ENCODE measurements at regions not wholly inside any gene's neighbourhood (a gene's known extent, or its start where the extent isn't known, plus 50 kb on each side); places are given as distances from the start of the nearest gene placed in this dataset.
"Not testable (repeated sequence)": the region's sequence is repeated elsewhere in the genome, so short reads cannot be mapped to it uniquely, and the experiment has no call there.

GRCh38 chr10:85098835-85099521 lies 770.6 kb downstream of the CCSER2 start:
- H3K9ac ChIP-seq (ENCODE audit: low read length in 5 of 5) = no peak overlapping the region
- H3K4me3 ChIP-seq (ENCODE audit: low read depth in 1 of 5, low read length in 5 of 5) = no peak overlapping the region
- H3K4me1 ChIP-seq (ENCODE audit: control insufficient read depth in 5 of 5, insufficient read depth in 5 of 5, low read length in 5 of 5) = no peaks in the 10 kb centered on the region
- no peak overlapping the region for H3K27ac ChIP-seq (ENCODE audit: low read depth, low read length)
- H3K27me3 ChIP-seq (ENCODE audit: control insufficient read depth in 5 of 5, insufficient read depth in 4 of 5, low read length in 5 of 5) = no peaks in the 10 kb centered on the region
- H3K36me3 ChIP-seq (ENCODE audit: control insufficient read depth in 5 of 5, insufficient read depth in 5 of 5, low read length in 5 of 5) = no peaks in the 10 kb centered on the region
- peaks cover 0 to 3% (median 0%) of the 10 kb centered on the region in 5 donors for H3K9me3 ChIP-seq (ENCODE audit: control insufficient read depth in 5 of 5, low read length in 5 of 5)

- H3K27me3 ChIP-seq (ENCODE audit: control insufficient read depth in 5 of 5, insufficient read depth in 4 of 5, low read length in 5 of 5) = peaks cover 0 to 3% (median 0%) of the 10 kb centered on the region in 5 donors
- H3K4me3 ChIP-seq (ENCODE audit: low read depth in 1 of 5, low read length in 5 of 5) = no peak overlapping the region
- no peaks in the 10 kb centered on the region for H3K36me3 ChIP-seq (ENCODE audit: control insufficient read depth in 5 of 5, insufficient read depth in 5 of 5, low read length in 5 of 5)
- no peak overlapping the region for H3K27ac ChIP-seq (ENCODE audit: low read depth, low read length)
- no peaks in the 10 kb centered on the region for H3K4me1 ChIP-seq (ENCODE audit: control insufficient read depth in 5 of 5, insufficient read depth in 5 of 5, low read length in 5 of 5)
- H3K9ac ChIP-seq (ENCODE audit: low read length in 5 of 5) = no peak overlapping the region
- peaks cover 0 to 3% (median 0%) of the 10 kb centered on the region in 5 donors for H3K9me3 ChIP-seq (ENCODE audit: control insufficient read depth in 5 of 5, low read length in 5 of 5)
These were observed 772.1 kb downstream of the CCSER2 start for GRCh38 chr10:85100495-85100894.

- peaks cover 0 to 3% (median 0%) of the 10 kb centered on the region in 5 donors for H3K9me3 ChIP-seq (ENCODE audit: control insufficient read depth in 5 of 5, low read length in 5 of 5)
- peaks cover 0 to 3% (median 0%) of the 10 kb centered on the region in 5 donors for H3K27me3 ChIP-seq (ENCODE audit: control insufficient read depth in 5 of 5, insufficient read depth in 4 of 5, low read length in 5 of 5)
- no peak overlapping the region for H3K4me3 ChIP-seq (ENCODE audit: low read depth in 1 of 5, low read length in 5 of 5)
- no peaks in the 10 kb centered on the region for H3K4me1 ChIP-seq (ENCODE audit: control insufficient read depth in 5 of 5, insufficient read depth in 5 of 5, low read length in 5 of 5)
- H3K9ac ChIP-seq (ENCODE audit: low read length in 5 of 5) = no peak overlapping the region
- H3K27ac ChIP-seq (ENCODE audit: low read depth, low read length) = no peak overlapping the region
- H3K36me3 ChIP-seq (ENCODE audit: control insufficient read depth in 5 of 5, insufficient read depth in 5 of 5, low read length in 5 of 5) = no peaks in the 10 kb centered on the region
These were observed 777.3 kb downstream of the CCSER2 start for GRCh38 chr10:85105614-85106255.

DNA sequence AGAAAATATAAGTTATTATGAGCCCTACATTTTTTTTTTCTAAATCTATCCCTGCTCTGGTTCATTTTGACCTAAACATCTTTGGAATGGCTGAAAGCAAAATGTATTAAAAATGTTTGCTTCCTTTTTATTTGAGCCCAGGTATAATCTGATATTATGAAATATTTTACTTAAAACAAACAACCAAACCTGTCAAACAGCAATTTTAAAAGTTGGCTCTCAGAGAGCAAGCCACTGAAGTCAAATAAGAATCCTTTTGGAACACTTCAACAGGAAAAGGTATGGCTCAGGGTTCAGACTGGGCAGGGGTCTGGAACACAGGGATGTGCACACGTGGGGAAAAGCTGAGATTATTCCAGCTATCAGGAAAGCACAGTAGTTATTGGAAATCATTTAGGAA lies 782.9 kb downstream of the CCSER2 start:
- Histone ChIP-seq H3K27me3 (ENCODE audit: control insufficient read depth in 5 of 5, insufficient read depth in 4 of 5, low read length in 5 of 5) (no peaks in the 10 kb centered on the region), H3K36me3 (ENCODE audit: control insufficient read depth in 5 of 5, insufficient read depth in 5 of 5, low read length in 5 of 5) (no peaks in the 10 kb centered on the region), H3K4me1 (ENCODE audit: control insufficient read depth in 5 of 5, insufficient read depth in 5 of 5, low read length in 5 of 5) (no peaks in the 10 kb centered on the region), H3K4me3 (ENCODE audit: low read depth in 1 of 5, low read length in 5 of 5) (no peak overlapping the region), H3K27ac (ENCODE audit: low read depth, low read length) (no peak overlapping the region), H3K9me3 (ENCODE audit: control insufficient read depth in 5 of 5, low read length in 5 of 5) (no peaks in the 10 kb centered on the region), H3K9ac (ENCODE audit: low read length in 5 of 5) (no peak overlapping the region)

GRCh38 chr10:85124603-85125051 lies 796.2 kb downstream of the CCSER2 start:
- no peaks in the 10 kb centered on the region for H3K27me3 ChIP-seq (ENCODE audit: control insufficient read depth in 5 of 5, insufficient read depth in 4 of 5, low read length in 5 of 5)
- H3K9ac ChIP-seq (ENCODE audit: low read length in 5 of 5) = no peak overlapping the region
- H3K4me3 ChIP-seq (ENCODE audit: low read depth in 1 of 5, low read length in 5 of 5) = no peak overlapping the region
- no peaks in the 10 kb centered on the region for H3K4me1 ChIP-seq (ENCODE audit: control insufficient read depth in 5 of 5, insufficient read depth in 5 of 5, low read length in 5 of 5)
- H3K36me3 ChIP-seq (ENCODE audit: control insufficient read depth in 5 of 5, insufficient read depth in 5 of 5, low read length in 5 of 5) = no peaks in the 10 kb centered on the region
- peaks cover 0 to 8% (median 0%) of the 10 kb centered on the region in 5 donors for H3K9me3 ChIP-seq (ENCODE audit: control insufficient read depth in 5 of 5, low read length in 5 of 5)
- no peak overlapping the region for H3K27ac ChIP-seq (ENCODE audit: low read depth, low read length)

DNA sequence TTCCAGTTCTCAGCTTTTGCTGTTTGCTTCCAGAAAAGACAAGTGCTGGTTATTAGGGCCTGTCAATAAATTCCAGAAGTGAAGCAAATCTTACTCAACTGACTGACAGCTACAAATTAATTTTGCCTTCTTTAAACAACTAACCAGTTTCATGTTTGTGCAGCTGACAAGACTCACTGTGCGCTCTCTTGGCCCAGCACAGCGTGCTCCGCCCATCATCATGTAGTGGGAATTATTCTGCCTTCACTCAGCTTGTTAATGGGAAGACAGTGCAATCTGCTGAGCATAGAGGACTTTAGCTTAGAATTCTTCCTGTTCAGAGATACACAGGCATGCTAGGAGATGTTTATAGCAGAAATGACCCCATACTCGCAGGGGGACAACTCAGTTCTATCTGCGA lies 808.9 kb downstream of the CCSER2 start:
- Histone ChIP-seq H3K36me3 (ENCODE audit: control insufficient read depth in 5 of 5, insufficient read depth in 5 of 5, low read length in 5 of 5) (no peaks in the 10 kb centered on the region), H3K4me1 (ENCODE audit: control insufficient read depth in 5 of 5, insufficient read depth in 5 of 5, low read length in 5 of 5) (no peaks in the 10 kb centered on the region), H3K9me3 (ENCODE audit: control insufficient read depth in 5 of 5, low read length in 5 of 5) (no peaks in the 10 kb centered on the region), H3K27me3 (ENCODE audit: control insufficient read depth in 5 of 5, insufficient read depth in 4 of 5, low read length in 5 of 5) (no peaks in the 10 kb centered on the region), H3K27ac (ENCODE audit: low read depth, low read length) (no peak overlapping the region), H3K4me3 (ENCODE audit: low read depth in 1 of 5, low read length in 5 of 5) (no peak overlapping the region), H3K9ac (ENCODE audit: low read length in 5 of 5) (no peak overlapping the region)

DNA sequence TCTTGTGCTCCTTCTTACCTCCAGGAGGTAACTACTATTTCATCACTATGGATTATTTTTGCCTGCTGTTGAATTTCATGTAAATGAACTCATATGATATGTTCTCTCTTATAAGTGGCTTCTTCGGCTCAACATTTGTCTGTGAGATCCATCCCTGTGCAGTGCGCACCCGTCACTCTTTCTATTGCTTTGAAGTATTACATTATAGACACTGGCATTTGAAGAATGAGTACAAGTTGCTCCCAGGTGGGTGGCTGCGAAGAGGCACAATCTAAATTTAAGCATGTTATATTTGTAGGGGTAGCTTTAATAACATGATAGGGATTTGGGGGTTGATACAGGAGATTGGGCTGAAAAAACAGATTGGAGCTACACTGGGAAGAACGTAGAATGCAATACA lies 809.7 kb downstream of the CCSER2 start:
- Histone ChIP-seq H3K9ac (ENCODE audit: low read length in 5 of 5) (no peak overlapping the region), H3K27me3 (ENCODE audit: control insufficient read depth in 5 of 5, insufficient read depth in 4 of 5, low read length in 5 of 5) (no peaks in the 10 kb centered on the region), H3K4me1 (ENCODE audit: control insufficient read depth in 5 of 5, insufficient read depth in 5 of 5, low read length in 5 of 5) (no peaks in the 10 kb centered on the region), H3K36me3 (ENCODE audit: control insufficient read depth in 5 of 5, insufficient read depth in 5 of 5, low read length in 5 of 5) (no peaks in the 10 kb centered on the region), H3K9me3 (ENCODE audit: control insufficient read depth in 5 of 5, low read length in 5 of 5) (no peaks in the 10 kb centered on the region), H3K27ac (ENCODE audit: low read depth, low read length) (no peak overlapping the region), H3K4me3 (ENCODE audit: low read depth in 1 of 5, low read length in 5 of 5) (no peak overlapping the region)

- no peak overlapping the region for H3K27ac ChIP-seq (ENCODE audit: low read depth, low read length)
- no peaks in the 10 kb centered on the region for H3K9me3 ChIP-seq (ENCODE audit: control insufficient read depth in 5 of 5, low read length in 5 of 5)
- no peaks in the 10 kb centered on the region for H3K36me3 ChIP-seq (ENCODE audit: control insufficient read depth in 5 of 5, insufficient read depth in 5 of 5, low read length in 5 of 5)
- no peaks in the 10 kb centered on the region for H3K27me3 ChIP-seq (ENCODE audit: control insufficient read depth in 5 of 5, insufficient read depth in 4 of 5, low read length in 5 of 5)
- H3K4me1 ChIP-seq (ENCODE audit: control insufficient read depth in 5 of 5, insufficient read depth in 5 of 5, low read length in 5 of 5) = no peaks in the 10 kb centered on the region
- H3K9ac ChIP-seq (ENCODE audit: low read length in 5 of 5) = no peak overlapping the region
- H3K4me3 ChIP-seq (ENCODE audit: low read depth in 1 of 5, low read length in 5 of 5) = no peak overlapping the region
These were observed 810.7 kb downstream of the CCSER2 start for GRCh38 chr10:85139124-85139523.

DNA sequence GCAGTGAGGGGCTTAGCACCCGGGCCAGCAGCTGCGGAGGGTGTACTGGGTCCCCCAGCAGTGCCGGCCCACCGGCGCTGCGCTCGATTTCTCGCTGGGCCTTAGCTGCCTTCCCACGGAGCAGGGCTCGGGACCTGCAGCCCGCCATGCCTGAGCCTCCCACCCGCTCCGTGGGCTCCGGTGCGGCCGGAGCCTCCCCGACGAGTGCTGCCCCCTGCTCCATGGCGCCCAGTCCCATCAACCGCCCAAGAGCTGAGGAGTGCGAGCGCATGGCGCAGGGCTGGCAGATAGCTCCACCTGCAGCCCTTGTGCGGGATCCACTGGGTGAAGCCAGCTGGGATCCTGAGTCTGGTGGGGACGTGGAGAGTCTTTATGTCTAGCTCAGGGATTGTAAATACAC lies 813.1 kb downstream of the CCSER2 start:
- H3K27ac ChIP-seq (ENCODE audit: low read depth, low read length); H3K27me3 ChIP-seq (ENCODE audit: control insufficient read depth in 5 of 5, insufficient read depth in 4 of 5, low read length in 5 of 5); H3K4me3 ChIP-seq (ENCODE audit: low read depth in 1 of 5, low read length in 5 of 5); H3K9me3 ChIP-seq (ENCODE audit: control insufficient read depth in 5 of 5, low read length in 5 of 5); H3K36me3 ChIP-seq (ENCODE audit: control insufficient read depth in 5 of 5, insufficient read depth in 5 of 5, low read length in 5 of 5); H3K9ac ChIP-seq (ENCODE audit: low read length in 5 of 5); H3K4me1 ChIP-seq (ENCODE audit: control insufficient read depth in 5 of 5, insufficient read depth in 5 of 5, low read length in 5 of 5): not testable (repeated sequence)

GRCh38 chr10:85145966-85146365 lies 817.6 kb downstream of the CCSER2 start:
- H3K27ac ChIP-seq (ENCODE audit: low read depth, low read length) = no peak overlapping the region
- peaks cover 0 to 2% (median 0%) of the 10 kb centered on the region in 5 donors for H3K9me3 ChIP-seq (ENCODE audit: control insufficient read depth in 5 of 5, low read length in 5 of 5)
- H3K9ac ChIP-seq (ENCODE audit: low read length in 5 of 5) = no peak overlapping the region
- peaks cover 0 to 4% (median 0%) of the 10 kb centered on the region in 5 donors for H3K27me3 ChIP-seq (ENCODE audit: control insufficient read depth in 5 of 5, insufficient read depth in 4 of 5, low read length in 5 of 5)
- no peaks in the 10 kb centered on the region for H3K4me1 ChIP-seq (ENCODE audit: control insufficient read depth in 5 of 5, insufficient read depth in 5 of 5, low read length in 5 of 5)
- no peaks in the 10 kb centered on the region for H3K36me3 ChIP-seq (ENCODE audit: control insufficient read depth in 5 of 5, insufficient read depth in 5 of 5, low read length in 5 of 5)
- H3K4me3 ChIP-seq (ENCODE audit: low read depth in 1 of 5, low read length in 5 of 5) = no peak overlapping the region

Data from subcutaneous abdominal adipose tissue (tissue), 5 donors.